ENCODE measurements at regions not wholly inside any gene's neighbourhood (a gene's known extent, or its start where the extent isn't known, plus 50 kb on each side); places are given as distances from the start of the nearest gene placed in this dataset.

GRCh38 chr18:51463483-51464136 lies 266.1 kb upstream of the MEX3C start:
- TF ChIP-seq, protein P1, sequence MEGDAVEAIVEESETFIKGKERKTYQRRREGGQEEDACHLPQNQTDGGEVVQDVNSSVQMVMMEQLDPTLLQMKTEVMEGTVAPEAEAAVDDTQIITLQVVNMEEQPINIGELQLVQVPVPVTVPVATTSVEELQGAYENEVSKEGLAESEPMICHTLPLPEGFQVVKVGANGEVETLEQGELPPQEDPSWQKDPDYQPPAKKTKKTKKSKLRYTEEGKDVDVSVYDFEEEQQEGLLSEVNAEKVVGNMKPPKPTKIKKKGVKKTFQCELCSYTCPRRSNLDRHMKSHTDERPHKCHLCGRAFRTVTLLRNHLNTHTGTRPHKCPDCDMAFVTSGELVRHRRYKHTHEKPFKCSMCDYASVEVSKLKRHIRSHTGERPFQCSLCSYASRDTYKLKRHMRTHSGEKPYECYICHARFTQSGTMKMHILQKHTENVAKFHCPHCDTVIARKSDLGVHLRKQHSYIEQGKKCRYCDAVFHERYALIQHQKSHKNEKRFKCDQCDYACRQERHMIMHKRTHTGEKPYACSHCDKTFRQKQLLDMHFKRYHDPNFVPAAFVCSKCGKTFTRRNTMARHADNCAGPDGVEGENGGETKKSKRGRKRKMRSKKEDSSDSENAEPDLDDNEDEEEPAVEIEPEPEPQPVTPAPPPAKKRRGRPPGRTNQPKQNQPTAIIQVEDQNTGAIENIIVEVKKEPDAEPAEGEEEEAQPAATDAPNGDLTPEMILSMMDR (IDR thresholded peaks at IDR 0.05; ENCODE audit: low read depth, low read length): no peak
- no peak for TF ChIP-seq EZH2phosphoT487 (IDR thresholded peaks at IDR 0.05; ENCODE audit: low read depth)
